GM12873 (cell line): ENCODE measurements at regions not wholly inside any gene's neighbourhood (a gene's known extent, or its start where the extent isn't known, plus 50 kb on each side); places are given as distances from the start of the nearest gene placed in this dataset.

Experiments
- CTCF ChIP-seq: IDR thresholded peaks from 2 replicates; pipeline ENCODE4 v1.5.1; 2012; ENCODE audit warnings: low read depth, mild to moderate bottlenecking, moderate library complexity, low read length, control low read depth; ENCODE audit not compliant: insufficient read depth; ENCODE audit errors: missing control alignments

- no peak for TF ChIP-seq CTCF
Observed at GRCh38 chr9:89992326-89993198, 387.8 kb downstream of the GADD45G start.

DNA sequence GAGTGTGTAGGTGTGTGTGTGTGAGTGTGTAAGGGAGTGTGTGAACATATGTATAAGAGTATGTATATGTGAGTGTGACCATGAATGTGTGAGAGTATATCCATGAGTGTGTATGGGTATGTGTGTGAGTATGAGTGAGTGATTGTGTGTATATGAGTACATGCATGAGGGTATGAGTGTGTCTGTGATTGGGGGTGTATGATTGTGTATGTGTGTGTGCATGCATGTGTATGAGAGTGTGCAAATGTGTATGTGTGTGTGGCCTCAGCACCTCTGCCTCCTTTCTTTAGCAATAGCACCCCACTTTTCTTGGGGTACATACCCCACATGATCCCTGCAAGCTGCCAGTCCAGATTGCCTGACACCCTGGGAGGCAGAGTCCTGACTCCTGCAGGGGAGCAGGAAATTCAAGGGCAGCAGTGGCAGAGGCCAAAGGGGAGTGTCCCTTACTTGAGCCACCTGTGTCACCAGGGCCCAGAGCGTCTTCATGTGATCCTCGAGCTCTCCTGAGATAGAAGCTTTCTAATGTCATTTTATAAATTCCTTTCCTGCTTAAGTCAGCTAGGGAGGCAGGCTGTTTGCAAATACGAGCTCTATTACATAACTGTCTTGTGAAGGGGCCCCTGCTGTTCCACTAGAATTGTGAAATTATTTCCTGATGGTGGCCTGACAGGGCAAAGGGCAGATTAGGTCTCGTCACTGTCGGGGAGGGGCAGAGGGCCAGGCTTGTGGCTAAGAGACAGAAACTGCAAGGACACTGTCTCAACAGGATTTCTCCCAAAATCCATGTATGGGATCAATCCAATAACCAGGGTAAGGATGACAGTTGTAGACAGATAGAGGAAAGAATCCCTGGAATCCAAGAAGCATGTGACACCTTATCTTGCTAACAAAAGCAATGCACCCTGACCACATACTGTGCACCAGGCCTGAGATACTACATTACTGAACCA lies 389.1 kb downstream of the GADD45G start:
- TF ChIP-seq CTCF, result no peak

DNA sequence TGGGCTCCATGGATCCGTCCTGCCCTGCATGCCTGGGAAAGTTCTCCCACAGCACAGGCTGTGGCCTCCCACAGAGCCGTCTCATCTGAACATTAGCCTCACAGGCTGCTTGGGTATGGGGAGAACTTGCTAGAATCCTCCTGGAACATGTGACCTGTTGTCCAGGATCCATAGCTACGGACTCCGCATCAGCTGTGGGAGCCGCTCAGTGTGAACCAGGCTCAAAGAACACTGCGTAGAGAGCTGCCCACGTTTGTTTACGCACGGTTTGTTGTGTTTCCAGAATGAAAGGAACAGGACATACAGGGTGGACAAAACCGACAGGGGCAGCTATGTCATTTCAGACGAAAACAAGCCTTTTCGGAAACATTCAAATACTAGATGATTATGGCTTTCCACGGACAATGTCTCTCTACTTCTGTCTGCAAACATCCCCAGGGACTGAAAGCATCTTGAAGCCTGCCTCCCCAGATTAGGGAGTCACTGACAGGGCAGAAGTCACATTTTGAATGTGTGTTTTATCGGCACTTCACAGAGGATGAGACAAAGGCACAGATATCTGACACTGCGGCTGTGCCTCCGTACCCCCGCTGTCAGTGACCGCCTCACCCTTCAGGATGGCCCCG lies 390.3 kb downstream of the GADD45G start:
- TF ChIP-seq CTCF, result no peak

DNA sequence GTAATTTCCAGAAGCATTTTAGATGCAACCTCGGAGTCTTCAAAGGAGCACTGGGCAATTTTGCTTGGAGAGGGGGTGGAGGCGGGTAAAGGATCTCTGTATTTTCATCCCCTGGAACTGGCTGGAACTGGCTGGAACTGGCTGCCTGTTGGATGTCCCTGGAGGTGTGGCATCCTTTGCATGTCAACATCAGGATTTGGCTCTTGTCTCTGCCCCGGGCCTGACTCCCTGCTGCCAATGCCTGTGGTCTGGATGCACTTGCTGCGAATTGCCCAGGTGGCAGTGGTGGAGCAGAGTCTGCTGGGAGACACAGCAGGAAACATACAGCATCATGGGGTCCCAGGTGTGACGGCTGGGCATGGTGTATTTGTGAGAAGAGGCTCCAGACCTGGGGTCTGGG lies 391.3 kb downstream of the GADD45G start:
- TF ChIP-seq CTCF, result no peak

DNA sequence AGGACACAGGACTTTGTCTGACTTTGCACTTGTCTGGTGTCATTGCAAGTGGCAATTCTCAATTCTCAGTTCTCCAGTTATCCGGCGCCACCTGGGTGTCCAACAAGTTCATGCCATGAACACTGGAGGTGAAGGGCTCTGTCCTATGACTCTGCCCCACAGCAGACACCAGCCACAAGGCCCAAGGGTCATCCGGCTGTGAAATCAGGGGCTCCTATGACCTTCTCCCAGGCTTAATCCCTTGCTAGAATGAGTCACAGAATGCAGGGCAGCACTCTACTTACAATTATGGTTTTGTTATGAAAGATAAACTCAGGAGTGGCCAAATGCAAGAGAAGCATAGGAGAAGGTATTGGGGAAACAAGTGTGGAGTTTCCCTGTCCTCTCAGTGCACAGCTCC lies 392.0 kb downstream of the GADD45G start:
- no peak for TF ChIP-seq CTCF

GRCh38 chr9:89998633-89999032 lies 393.8 kb downstream of the GADD45G start:
- TF ChIP-seq CTCF, result no peak

GRCh38 chr9:89999176-89999533 lies 394.3 kb downstream of the GADD45G start:
- TF ChIP-seq CTCF, result no peak
